ENCODE measurements at regions not wholly inside any gene's neighbourhood (a gene's known extent, or its start where the extent isn't known, plus 50 kb on each side); places are given as distances from the start of the nearest gene placed in this dataset.
A peak's percentile ranks its signal among the peaks of the same experiment; 100 is the strongest.

- no peak overlapping the region for H3K27ac Mint-ChIP-seq
- no peak overlapping the region for H3K4me3 Mint-ChIP-seq
- H3K9me3 Mint-ChIP-seq = no peaks in the 10 kb centered on the region
- H3K4me1 Mint-ChIP-seq = no peaks in the 10 kb centered on the region
- H3K27me3 Mint-ChIP-seq = peaks cover 9% of the 10 kb centered on the region
- no peaks in the 10 kb centered on the region for H3K36me3 Mint-ChIP-seq
- ATAC-seq = no peak
These were observed 270.5 kb upstream of the B3GAT1 start for GRCh38 chr11:134682577-134682976.

- Mint-ChIP-seq H3K4me1 (no peaks in the 10 kb centered on the region), H3K36me3 (no peaks in the 10 kb centered on the region), H3K27ac (no peak overlapping the region), H3K4me3 (no peak overlapping the region), H3K9me3 (no peaks in the 10 kb centered on the region), H3K27me3 (peaks cover 9% of the 10 kb centered on the region)
- no peak for ATAC-seq
These were observed 267.6 kb upstream of the B3GAT1 start for GRCh38 chr11:134679592-134679991.

- Mint-ChIP-seq H3K9me3 (no peaks in the 10 kb centered on the region), H3K36me3 (no peaks in the 10 kb centered on the region), H3K27ac (no peak overlapping the region), H3K27me3 (peaks cover 9% of the 10 kb centered on the region), H3K4me3 (no peak overlapping the region), H3K4me1 (no peaks in the 10 kb centered on the region)
- ATAC-seq = no peak
These were observed 266.7 kb upstream of the B3GAT1 start for GRCh38 chr11:134678744-134679143.

- Mint-ChIP-seq H3K9me3 (no peaks in the 10 kb centered on the region), H3K27me3 (peaks cover 9% of the 10 kb centered on the region), H3K27ac (no peak overlapping the region), H3K4me3 (no peak overlapping the region), H3K36me3 (no peaks in the 10 kb centered on the region), H3K4me1 (no peaks in the 10 kb centered on the region)
- no peak for ATAC-seq
These were observed 266.0 kb upstream of the B3GAT1 start for GRCh38 chr11:134677891-134678551.

- Mint-ChIP-seq H3K36me3 (no peaks in the 10 kb centered on the region), H3K9me3 (no peaks in the 10 kb centered on the region), H3K27me3 (peaks cover 7% of the 10 kb centered on the region), H3K4me1 (no peaks in the 10 kb centered on the region), H3K27ac (no peak overlapping the region), H3K4me3 (no peak overlapping the region)
- ATAC-seq = no peak
These were observed 265.4 kb upstream of the B3GAT1 start for GRCh38 chr11:134677397-134677822.

GRCh38 chr11:134676516-134677287 lies 264.7 kb upstream of the B3GAT1 start:
- Mint-ChIP-seq H3K36me3 (no peaks in the 10 kb centered on the region), H3K27ac (no peak overlapping the region), H3K4me3 (no peak overlapping the region), H3K27me3 (peaks cover under 1% of the 10 kb centered on the region), H3K9me3 (no peaks in the 10 kb centered on the region), H3K4me1 (no peaks in the 10 kb centered on the region)
- ATAC-seq = no peak

- Mint-ChIP-seq H3K27me3 (peaks cover 3% of the 10 kb centered on the region), H3K36me3 (no peaks in the 10 kb centered on the region), H3K4me3 (no peak overlapping the region), H3K27ac (no peak overlapping the region), H3K9me3 (no peaks in the 10 kb centered on the region), H3K4me1 (no peaks in the 10 kb centered on the region)
- no peak for ATAC-seq
These were observed 263.9 kb upstream of the B3GAT1 start for GRCh38 chr11:134675983-134676382.

GRCh38 chr11:134674974-134675373 lies 262.9 kb upstream of the B3GAT1 start:
- H3K27me3 Mint-ChIP-seq = peaks cover 14% of the 10 kb centered on the region
- H3K36me3 Mint-ChIP-seq = no peaks in the 10 kb centered on the region
- no peak for ATAC-seq
- H3K4me1 Mint-ChIP-seq = no peaks in the 10 kb centered on the region
- H3K27ac Mint-ChIP-seq = no peak overlapping the region
- H3K9me3 Mint-ChIP-seq = no peaks in the 10 kb centered on the region
- H3K4me3 Mint-ChIP-seq = no peak overlapping the region

GRCh38 chr11:134670961-134671370 lies 258.9 kb upstream of the B3GAT1 start:
- Mint-ChIP-seq H3K27ac (no peak overlapping the region), H3K4me3 (no peak overlapping the region), H3K36me3 (no peaks in the 10 kb centered on the region), H3K27me3 (peaks cover 29% of the 10 kb centered on the region), H3K9me3 (peaks cover 5% of the 10 kb centered on the region), H3K4me1 (no peaks in the 10 kb centered on the region)
- no peak for ATAC-seq

GRCh38 chr11:134670247-134670782 lies 258.3 kb upstream of the B3GAT1 start:
- peaks cover 29% of the 10 kb centered on the region for H3K27me3 Mint-ChIP-seq
- ATAC-seq = no peak
- peaks cover 5% of the 10 kb centered on the region for H3K9me3 Mint-ChIP-seq
- H3K4me3 Mint-ChIP-seq = no peak overlapping the region
- H3K36me3 Mint-ChIP-seq = no peaks in the 10 kb centered on the region
- H3K4me1 Mint-ChIP-seq = no peaks in the 10 kb centered on the region
- no peak overlapping the region for H3K27ac Mint-ChIP-seq

GRCh38 chr11:134669796-134670195 lies 257.8 kb upstream of the B3GAT1 start:
- ATAC-seq = peak; percentile 34
- Mint-ChIP-seq H3K27ac (no peak overlapping the region), H3K9me3 (peaks cover 5% of the 10 kb centered on the region), H3K36me3 (no peaks in the 10 kb centered on the region), H3K4me1 (no peaks in the 10 kb centered on the region), H3K4me3 (no peak overlapping the region), H3K27me3 (peaks cover 29% of the 10 kb centered on the region)

- H3K27ac Mint-ChIP-seq = no peak overlapping the region
- no peaks in the 10 kb centered on the region for H3K4me1 Mint-ChIP-seq
- H3K27me3 Mint-ChIP-seq = peaks cover 29% of the 10 kb centered on the region
- H3K4me3 Mint-ChIP-seq = no peak overlapping the region
- H3K36me3 Mint-ChIP-seq = no peaks in the 10 kb centered on the region
- no peak for ATAC-seq
- H3K9me3 Mint-ChIP-seq = peaks cover 5% of the 10 kb centered on the region
These were observed 256.8 kb upstream of the B3GAT1 start for GRCh38 chr11:134668796-134669195.

- no peaks in the 10 kb centered on the region for H3K4me1 Mint-ChIP-seq
- no peak overlapping the region for H3K4me3 Mint-ChIP-seq
- H3K9me3 Mint-ChIP-seq = peaks cover 5% of the 10 kb centered on the region
- peaks cover 29% of the 10 kb centered on the region for H3K27me3 Mint-ChIP-seq
- ATAC-seq = no peak
- H3K36me3 Mint-ChIP-seq = no peaks in the 10 kb centered on the region
- no peak overlapping the region for H3K27ac Mint-ChIP-seq
These were observed 256.0 kb upstream of the B3GAT1 start for GRCh38 chr11:134668076-134668475.

- no peaks in the 10 kb centered on the region for H3K36me3 Mint-ChIP-seq
- H3K4me3 Mint-ChIP-seq = no peak overlapping the region
- H3K27ac Mint-ChIP-seq = no peak overlapping the region
- no peaks in the 10 kb centered on the region for H3K4me1 Mint-ChIP-seq
- ATAC-seq = no peak
- H3K27me3 Mint-ChIP-seq = peaks cover 29% of the 10 kb centered on the region
- H3K9me3 Mint-ChIP-seq = peaks cover 5% of the 10 kb centered on the region
These were observed 255.5 kb upstream of the B3GAT1 start for GRCh38 chr11:134667505-134667904.

GRCh38 chr11:134667175-134667500 lies 255.1 kb upstream of the B3GAT1 start:
- ATAC-seq = no peak
- Mint-ChIP-seq H3K4me1 (no peaks in the 10 kb centered on the region), H3K36me3 (no peaks in the 10 kb centered on the region), H3K27ac (no peak overlapping the region), H3K9me3 (peaks cover 5% of the 10 kb centered on the region), H3K4me3 (no peak overlapping the region), H3K27me3 (peaks cover 29% of the 10 kb centered on the region)

Measured in stimulated activated memory B cell treated with anti-CD40 and anti-IgM and Interleukin-4, amounts not matched to agents 10 μg/mL and 1 μg/mL and 100 μg/mL, for 72 hours (primary cell).